ENCODE measurements at regions not wholly inside any gene's neighbourhood (a gene's known extent, or its start where the extent isn't known, plus 50 kb on each side); places are given as distances from the start of the nearest gene placed in this dataset.
"Not testable (repeated sequence)": the region's sequence is repeated elsewhere in the genome, so short reads cannot be mapped to it uniquely, and the experiment has no call there.

- peak; percentile 62 for DNase-seq (ENCODE audit: low read depth)
Measured at GRCh38 chr1:115179397-115180079, 90.2 kb upstream of the TSPAN2 start.

- no peak for DNase-seq (ENCODE audit: low read depth)
Measured at GRCh38 chr1:115176189-115176588, 86.9 kb upstream of the TSPAN2 start.

GRCh38 chr1:115175596-115175995 lies 86.3 kb upstream of the TSPAN2 start:
- DNase-seq (ENCODE audit: low read depth), result no peak

- DNase-seq (ENCODE audit: low read depth), result peak; percentile 74
Measured at GRCh38 chr1:115173151-115173550, 83.8 kb upstream of the TSPAN2 start.

- no peak for DNase-seq (ENCODE audit: low read depth)
Measured at GRCh38 chr1:115172270-115172669, 83.0 kb upstream of the TSPAN2 start.

- peak; percentile 78 for DNase-seq (ENCODE audit: low read depth)
Measured at GRCh38 chr1:115170961-115171392, 81.7 kb upstream of the TSPAN2 start.

GRCh38 chr1:115170377-115170776 lies 81.1 kb upstream of the TSPAN2 start:
- no peak for DNase-seq (ENCODE audit: low read depth)

- no peak for DNase-seq (ENCODE audit: low read depth)
Measured at GRCh38 chr1:115168026-115168425, 78.7 kb upstream of the TSPAN2 start.

GRCh38 chr1:115166531-115167091 lies 77.3 kb upstream of the TSPAN2 start:
- DNase-seq (ENCODE audit: low read depth), result peak; percentile 44

GRCh38 chr1:115165776-115166175 lies 76.5 kb upstream of the TSPAN2 start:
- DNase-seq (ENCODE audit: low read depth), result no peak

GRCh38 chr1:115164940-115165705 lies 75.8 kb upstream of the TSPAN2 start:
- DNase-seq (ENCODE audit: low read depth), result no peak

- DNase-seq (ENCODE audit: low read depth), result no peak
Measured at GRCh38 chr1:115164484-115164883, 75.2 kb upstream of the TSPAN2 start.

GRCh38 chr1:115160728-115161127 lies 71.4 kb upstream of the TSPAN2 start:
- DNase-seq (ENCODE audit: low read depth), result peak; percentile 65

GRCh38 chr1:115159958-115160357 lies 70.7 kb upstream of the TSPAN2 start:
- DNase-seq (ENCODE audit: low read depth), result no peak

GRCh38 chr1:115158181-115158580 lies 68.9 kb upstream of the TSPAN2 start:
- peak; percentile 73 for DNase-seq (ENCODE audit: low read depth)

GRCh38 chr1:115156826-115157468 lies 67.6 kb upstream of the TSPAN2 start:
- no peak for DNase-seq (ENCODE audit: low read depth)

GRCh38 chr1:115153966-115154557 lies 64.8 kb upstream of the TSPAN2 start:
- no peak for DNase-seq (ENCODE audit: low read depth)

GRCh38 chr1:115147928-115148327 lies 58.6 kb upstream of the TSPAN2 start:
- not testable (repeated sequence) for DNase-seq (ENCODE audit: low read depth)

GRCh38 chr1:115145226-115145625 lies 55.9 kb upstream of the TSPAN2 start:
- no peak for DNase-seq (ENCODE audit: low read depth)

- DNase-seq (ENCODE audit: low read depth), result no peak
Measured at GRCh38 chr1:115144176-115144575, 54.9 kb upstream of the TSPAN2 start.

- DNase-seq (ENCODE audit: low read depth), result no peak
Measured at GRCh38 chr1:115142616-115143015, 53.3 kb upstream of the TSPAN2 start.

- no peak for DNase-seq (ENCODE audit: low read depth)
Measured at GRCh38 chr1:115141145-115141454, 51.8 kb upstream of the TSPAN2 start.
